GM21390 (cell line): ENCODE measurements at regions not wholly inside any gene's neighbourhood (a gene's known extent, or its start where the extent isn't known, plus 50 kb on each side); places are given as distances from the start of the nearest gene placed in this dataset.

Experiments
- ATAC-seq: cut with Tn5 transposase; IDR thresholded peaks from one replicate; pipeline ENCODE4 v1.9.1; 2021; ENCODE audit not compliant: unreplicated experiment

- ATAC-seq = no peak
Observed at GRCh38 chr9:126235336-126236243, 91.0 kb upstream of the MVB12B start.

DNA sequence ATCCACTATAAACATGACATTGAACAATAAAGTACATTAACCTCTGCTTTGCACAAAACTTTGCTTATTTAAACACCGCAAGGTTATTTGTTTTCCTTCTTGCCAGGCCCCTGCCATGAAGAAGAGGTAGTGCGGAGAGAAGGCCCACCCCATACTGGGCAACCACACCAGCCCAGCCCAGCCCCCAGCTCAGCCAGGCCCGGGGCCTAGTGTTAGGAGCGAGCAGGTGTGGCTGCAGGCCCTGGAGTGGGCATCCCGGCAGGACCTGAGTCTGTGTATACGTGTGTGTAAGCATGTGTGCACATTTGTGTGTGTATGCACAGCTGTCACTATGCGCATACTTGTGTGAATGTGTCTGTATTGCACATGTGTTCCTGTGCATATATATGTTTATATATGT lies 90.4 kb upstream of the MVB12B start:
- ATAC-seq = no peak

DNA sequence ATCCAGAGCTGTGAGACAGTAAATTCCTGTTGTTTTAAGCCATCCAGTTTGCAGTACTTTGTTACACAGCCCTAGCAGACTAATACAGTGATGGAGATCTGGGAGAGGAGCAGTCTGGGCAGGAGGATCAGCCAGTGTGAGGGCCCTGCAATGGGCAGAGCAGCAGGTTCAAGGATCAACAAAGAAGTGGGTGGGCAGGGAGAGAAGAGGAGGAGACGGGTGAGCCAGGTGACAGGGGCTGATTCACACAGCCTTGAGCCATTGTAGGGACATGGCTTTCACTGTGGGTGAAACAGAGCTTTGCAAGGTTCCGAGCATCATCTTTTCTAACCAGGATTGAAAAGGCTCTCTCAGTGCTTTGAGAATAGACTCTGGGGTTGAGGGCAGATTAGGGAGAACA lies 88.2 kb upstream of the MVB12B start:
- no peak for ATAC-seq

DNA sequence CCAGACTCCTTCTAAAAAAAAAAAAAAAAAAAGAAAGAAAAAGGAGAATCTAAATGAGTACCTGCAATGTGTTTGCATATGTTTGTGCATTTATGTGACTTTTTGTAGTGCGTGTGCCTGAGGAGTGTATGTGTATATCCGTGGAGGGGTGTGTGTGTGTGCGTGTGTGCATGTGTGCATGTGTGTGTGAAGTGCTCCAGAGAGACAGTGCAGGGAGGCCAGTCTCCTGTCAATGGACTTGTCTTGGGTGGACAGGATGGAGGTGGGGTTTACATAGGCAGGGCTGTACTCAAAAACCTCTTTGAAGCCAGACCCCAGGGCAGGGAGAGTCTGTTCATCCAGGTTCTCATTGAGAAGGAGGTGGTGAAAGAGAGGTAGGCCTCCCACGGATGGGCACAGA lies 87.1 kb upstream of the MVB12B start:
- no peak for ATAC-seq

DNA sequence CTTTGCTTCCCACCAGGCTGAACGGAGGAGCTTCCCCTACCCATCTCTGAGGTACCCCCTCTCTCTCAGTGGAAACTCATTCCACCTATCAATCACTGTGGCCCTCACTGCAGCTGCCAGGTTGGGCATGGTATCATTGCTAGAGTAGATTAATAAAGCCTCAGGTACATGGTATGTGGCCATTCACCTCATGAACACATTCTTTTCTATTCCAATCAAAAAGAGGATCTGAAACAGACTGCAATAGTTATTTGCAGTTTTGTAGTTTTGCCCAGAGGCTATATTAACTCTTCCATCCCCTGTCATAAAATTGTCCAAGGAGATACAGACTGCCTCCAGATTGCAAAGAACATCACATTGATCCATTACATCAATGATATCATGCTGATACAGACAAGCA lies 85.8 kb upstream of the MVB12B start:
- ATAC-seq = no peak

DNA sequence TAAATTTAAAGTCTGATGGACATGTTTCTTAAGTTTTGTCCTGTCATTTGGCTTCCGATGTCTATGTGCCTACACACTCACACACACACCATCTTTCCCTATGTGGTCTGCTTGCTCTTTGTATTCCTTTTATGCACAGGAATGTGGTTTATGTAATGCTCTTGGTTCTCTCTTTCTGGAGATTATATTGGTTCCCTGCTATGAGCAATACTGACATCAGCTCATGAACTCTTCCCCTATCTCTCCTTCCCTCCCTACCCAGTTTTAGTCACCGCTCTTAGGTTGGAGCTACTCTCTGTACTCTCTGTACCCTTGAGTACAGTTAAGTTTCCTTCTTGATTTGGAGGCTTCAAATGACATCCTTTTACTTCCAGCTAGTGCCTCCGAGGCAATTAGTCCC lies 77.9 kb upstream of the MVB12B start:
- ATAC-seq = no peak

DNA sequence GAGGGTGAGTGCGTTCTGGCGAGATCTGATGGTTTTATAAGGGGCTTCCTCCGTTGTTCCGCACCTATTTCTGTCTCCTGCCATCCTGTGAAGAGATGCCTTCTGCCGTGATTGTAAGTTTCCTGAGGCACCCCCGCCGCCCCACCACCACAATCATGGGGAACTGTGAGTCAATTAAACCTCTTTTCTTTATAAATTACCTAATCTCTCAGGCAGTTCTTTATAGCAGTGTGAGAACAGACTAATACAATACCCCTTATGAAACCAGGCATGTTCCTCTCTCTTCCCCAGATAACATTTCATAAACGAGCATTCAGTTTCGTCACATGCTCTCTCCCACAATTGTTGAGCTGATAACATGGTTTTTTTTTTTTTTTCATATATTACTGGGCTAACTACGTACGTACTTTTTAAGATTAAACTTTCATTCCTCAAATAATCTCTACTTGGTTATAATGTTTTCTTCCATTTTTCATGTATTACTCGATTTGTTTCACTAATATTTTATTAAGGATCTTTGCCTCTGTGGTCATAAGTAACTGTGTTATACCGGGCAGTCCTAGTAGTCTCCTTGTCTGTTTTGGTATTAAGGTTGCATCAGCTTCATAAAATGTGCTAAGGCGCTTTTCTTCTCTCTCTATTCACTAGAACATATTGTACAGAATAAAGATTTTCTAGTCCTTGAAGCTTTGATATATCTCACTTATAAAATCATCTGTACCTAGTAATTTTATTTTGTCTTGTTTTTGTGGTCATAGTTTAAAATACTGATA lies 64.9 kb upstream of the MVB12B start:
- ATAC-seq = no peak

DNA sequence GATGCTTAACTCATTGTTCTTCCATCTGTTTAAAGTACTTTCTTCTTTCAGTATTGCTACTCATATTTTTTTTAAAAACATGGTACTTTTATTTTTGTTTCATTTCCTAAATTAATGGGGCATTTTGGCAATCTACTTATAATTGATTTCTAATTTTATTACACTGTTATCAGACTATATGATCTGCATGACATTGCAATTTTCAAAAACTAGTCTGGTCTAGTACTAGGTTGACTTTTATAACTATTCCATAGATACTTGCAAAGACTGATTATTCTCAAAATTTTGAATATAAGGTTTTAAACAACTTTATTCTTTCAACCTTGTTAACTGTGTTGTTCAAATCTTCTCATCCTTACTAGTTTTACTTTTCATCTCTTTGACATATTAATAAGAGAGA lies 63.9 kb upstream of the MVB12B start:
- ATAC-seq = no peak

- ATAC-seq = no peak
Observed at GRCh38 chr9:126270556-126270955, 56.1 kb upstream of the MVB12B start.

- ATAC-seq = no peak
Observed at GRCh38 chr9:126275386-126276001, 51.1 kb upstream of the MVB12B start.

GRCh38 chr9:126276056-126276728 lies 50.4 kb upstream of the MVB12B start:
- no peak for ATAC-seq
